H9 (cell line): ENCODE measurements at regions not wholly inside any gene's neighbourhood (a gene's known extent, or its start where the extent isn't known, plus 50 kb on each side); places are given as distances from the start of the nearest gene placed in this dataset.
"Not testable (repeated sequence)": the region's sequence is repeated elsewhere in the genome, so short reads cannot be mapped to it uniquely, and the experiment has no call there.

Experiments used
- DNase-seq: peaks from one replicate; pipeline ENCODE4 v3.0.0-alpha.2; 2017
- H2AFZ ChIP-seq: one replicate; pipeline ENCODE4 v1.6.1; 2013; ENCODE audit warnings: mild to moderate bottlenecking, low read length, control low read depth, moderate library complexity
- H2AK5ac ChIP-seq: 2 replicates; pipeline ENCODE4 v1.6.1; 2013; ENCODE audit warnings: low read length, control low read depth, mixed read lengths; ENCODE audit not compliant: insufficient read length
- H2BK120ac ChIP-seq: one replicate; pipeline ENCODE4 v1.6.1; 2013; ENCODE audit warnings: low read depth, mild to moderate bottlenecking, low read length, control low read depth, inconsistent platforms; ENCODE audit not compliant: poor library complexity, severe bottlenecking
- H2BK12ac ChIP-seq: 2 replicates; pipeline ENCODE4 v1.6.1; 2013; ENCODE audit warnings: low read length, control low read depth, mixed read lengths, low read depth; ENCODE audit not compliant: insufficient read length
- H2BK15ac ChIP-seq: 2 replicates; pipeline ENCODE4 v1.6.1; 2013; ENCODE audit warnings: low read depth, low read length, control low read depth
- H2BK20ac ChIP-seq: one replicate; pipeline ENCODE4 v1.6.1; 2013; ENCODE audit warnings: low read depth, mild to moderate bottlenecking, low read length, control low read depth, inconsistent platforms; ENCODE audit not compliant: poor library complexity, severe bottlenecking
- H2BK5ac ChIP-seq: 2 replicates; pipeline ENCODE4 v1.6.1; 2013; ENCODE audit warnings: low read length, control low read depth, mixed read lengths; ENCODE audit not compliant: insufficient read length
- H3K14ac ChIP-seq: 2 replicates; pipeline ENCODE4 v1.6.1; 2013; ENCODE audit warnings: low read length, control low read depth; ENCODE audit not compliant: insufficient read depth
- H3K18ac ChIP-seq: 2 replicates; pipeline ENCODE4 v1.6.1; 2013; ENCODE audit warnings: low read depth, mild to moderate bottlenecking, mixed read lengths, low read length, control low read depth; ENCODE audit not compliant: insufficient read length
- H3K23ac ChIP-seq: 2 replicates; pipeline ENCODE4 v1.6.1; 2013; ENCODE audit warnings: low read length, control low read depth, mixed read lengths, low read depth; ENCODE audit not compliant: insufficient read length
- H3K23me2 ChIP-seq: 2 replicates; pipeline ENCODE4 v1.6.1; 2013; ENCODE audit warnings: low read depth, mild to moderate bottlenecking, mixed read lengths, low read length, control low read depth; ENCODE audit not compliant: insufficient read length, poor library complexity, severe bottlenecking
- H3K27ac ChIP-seq: 2 replicates; pipeline ENCODE4 v1.5.1; 2013; ENCODE audit warnings: low read length, control low read depth, mixed read lengths, low read depth; ENCODE audit not compliant: insufficient read length
- H3K27me3 ChIP-seq: 2 replicates; pipeline ENCODE4 v1.6.1; 2013; ENCODE audit warnings: low read length, control low read depth, inconsistent platforms; ENCODE audit not compliant: insufficient read depth
- H3K4ac ChIP-seq: 2 replicates; pipeline ENCODE4 v1.6.1; 2013; ENCODE audit warnings: low read depth, mild to moderate bottlenecking, control low read depth, inconsistent platforms, low read length, moderate library complexity
- H3K4me1 ChIP-seq: 2 replicates; pipeline ENCODE4 v1.6.1; 2013; ENCODE audit warnings: low read length, control low read depth, inconsistent platforms; ENCODE audit not compliant: insufficient read depth
- H3K4me2 ChIP-seq: 2 replicates; pipeline ENCODE4 v1.6.1; 2013; ENCODE audit warnings: low read length, control low read depth, mixed read lengths; ENCODE audit not compliant: insufficient read length, insufficient read depth
- H3K56ac ChIP-seq: 2 replicates; pipeline ENCODE4 v1.6.1; 2013; ENCODE audit warnings: low read depth, mild to moderate bottlenecking, mixed read lengths, low read length, control low read depth; ENCODE audit not compliant: insufficient read length
- H3K79me1 ChIP-seq: 2 replicates; pipeline ENCODE4 v1.6.1; 2013; ENCODE audit warnings: low read depth, mild to moderate bottlenecking, moderate library complexity, low read length, control low read depth, inconsistent platforms; ENCODE audit not compliant: insufficient read depth, poor library complexity, severe bottlenecking
- H3K79me2 ChIP-seq: 2 replicates; pipeline ENCODE4 v1.6.1; 2013; ENCODE audit warnings: low read length, control low read depth, inconsistent platforms; ENCODE audit not compliant: insufficient read depth
- H3K9ac ChIP-seq: 2 replicates; pipeline ENCODE4 v1.6.1; 2013; ENCODE audit warnings: low read length, control low read depth, mixed read lengths; ENCODE audit not compliant: insufficient read length; ENCODE audit errors: extremely low read depth
- H3K9me3 ChIP-seq: one replicate; pipeline ENCODE4 v1.6.1; 2013; ENCODE audit warnings: low read depth, low read length, inconsistent platforms; ENCODE audit not compliant: control insufficient read depth
- H3T11ph ChIP-seq: one replicate; pipeline ENCODE4 v1.6.1; 2013; ENCODE audit warnings: mild to moderate bottlenecking, low read length, control low read depth, inconsistent platforms
- H4K20me1 ChIP-seq: one replicate; pipeline ENCODE4 v1.6.1; 2013; ENCODE audit not compliant: control insufficient read depth, insufficient read length, insufficient read depth
- H4K5ac ChIP-seq: 2 replicates; pipeline ENCODE4 v1.6.1; 2013; ENCODE audit warnings: low read depth, mild to moderate bottlenecking, mixed read lengths, low read length, control low read depth; ENCODE audit not compliant: insufficient read length
- H4K8ac ChIP-seq: replicated peaks from 2 replicates; pipeline ENCODE4 v1.6.1; 2013; ENCODE audit warnings: low read length, control low read depth, mixed read lengths, low read depth; ENCODE audit not compliant: insufficient read length
- H4K91ac ChIP-seq: 2 replicates; pipeline ENCODE4 v1.6.1; 2013; ENCODE audit warnings: low read depth, mild to moderate bottlenecking, moderate library complexity, mixed read lengths, low read length, control low read depth; ENCODE audit not compliant: insufficient read length
- H3K27ac Mint-ChIP-seq, 3 experiments: 2 replicates in 2 of 3; 3 replicates in 1 of 3; pipeline ENCODE4 v1.8.0; 2020 to 2021; ENCODE audit warnings: mixed read lengths in 3 of 3, mild to moderate bottlenecking in 1 of 3, moderate library complexity in 1 of 3
- H3K27me3 Mint-ChIP-seq: 2 replicates; pipeline ENCODE4 v1.8.0; 2021; ENCODE audit warnings: low read depth, mild to moderate bottlenecking, moderate library complexity, mixed read lengths
- H3K36me3 Mint-ChIP-seq, 3 experiments: 2 replicates in 2 of 3; 3 replicates in 1 of 3; pipeline ENCODE4 v1.8.0; 2020 to 2021; ENCODE audit warnings: low read depth in 3 of 3, mixed read lengths in 3 of 3; ENCODE audit not compliant: insufficient read depth in 1 of 3
- H3K4me1 Mint-ChIP-seq, 2 experiments: 2 replicates each; pipeline ENCODE4 v1.8.0; 2020; ENCODE audit warnings: mixed read lengths in 2 of 2
- H3K4me3 Mint-ChIP-seq, 2 experiments: 2 replicates in 1 of 2; 3 replicates in 1 of 2; pipeline ENCODE4 v1.8.0; 2020 to 2021; ENCODE audit warnings: mild to moderate bottlenecking in 2 of 2, mixed read lengths in 2 of 2, moderate library complexity in 1 of 2
- H3K9me3 Mint-ChIP-seq, 2 experiments: 2 replicates in 1 of 2; 3 replicates in 1 of 2; pipeline ENCODE4 v1.8.0; 2020; ENCODE audit warnings: mild to moderate bottlenecking in 2 of 2, mixed read lengths in 2 of 2, moderate library complexity in 1 of 2
- WGBS: extraction: QIAGEN DNeasy Blood & Tissue Kit; methylation state at CpG from one replicate; pipeline ENCODE4 v1.1.7; 2013; ENCODE audit warnings: missing lambda C conversion rate, low lambda C conversion rate, mixed read lengths; ENCODE audit not compliant: insufficient read length; ENCODE audit errors: extremely low coverage; 5-methylcytosine and 5-hydroxymethylcytosine counted together

- not testable (repeated sequence) for H4K5ac ChIP-seq, H4K91ac ChIP-seq, H3K9me3 ChIP-seq, DNase-seq, H3K4ac ChIP-seq, H3K27me3 ChIP-seq, H2BK5ac ChIP-seq, H3K14ac ChIP-seq, H3K23ac ChIP-seq, H3K27ac Mint-ChIP-seq, H3K9ac ChIP-seq, H3K36me3 Mint-ChIP-seq, H3K4me1 Mint-ChIP-seq, H2BK20ac ChIP-seq, H3T11ph ChIP-seq, H2AK5ac ChIP-seq, H3K4me2 ChIP-seq, H3K56ac ChIP-seq, H2BK15ac ChIP-seq, H3K23me2 ChIP-seq, H2AFZ ChIP-seq, H3K4me3 Mint-ChIP-seq, H3K4me1 ChIP-seq, H2BK12ac ChIP-seq, H3K18ac ChIP-seq, H3K27ac ChIP-seq, H4K20me1 ChIP-seq, H3K79me1 ChIP-seq, H2BK120ac ChIP-seq, H3K79me2 ChIP-seq, H4K8ac ChIP-seq
- H3K27me3 Mint-ChIP-seq = peaks cover 28% of the 10 kb centered on the region
- no CpG with 5 or more reads among the region's 1 CpG for WGBS
- peaks cover 0 to 12% of the 10 kb centered on the region in 2 experiments; a peak in 4 of 5 replicates for H3K9me3 Mint-ChIP-seq
Observed at GRCh38 chr3:125791021-125791420, 178.0 kb upstream of the ROPN1B start.
